ENCODE measurements at regions not wholly inside any gene's neighbourhood (a gene's known extent, or its start where the extent isn't known, plus 50 kb on each side); places are given as distances from the start of the nearest gene placed in this dataset.

DNA sequence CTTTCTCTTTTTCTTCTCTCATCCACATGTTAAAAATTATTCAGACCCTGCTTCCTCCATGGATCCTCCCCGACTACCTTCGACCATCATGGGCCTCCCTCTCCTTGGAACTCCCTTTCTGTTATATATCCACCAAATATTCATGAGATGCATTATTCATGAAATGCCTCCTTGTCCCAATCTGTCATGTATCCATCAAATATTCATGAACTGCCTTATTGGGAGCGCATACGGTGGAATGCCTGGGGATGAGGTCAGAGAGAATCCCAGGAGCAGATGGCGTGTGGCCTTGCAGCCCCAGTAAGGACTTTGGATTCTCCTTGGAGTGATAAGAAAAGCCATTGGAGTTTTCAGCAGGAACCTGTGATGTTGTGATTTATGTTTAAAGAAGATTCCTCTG is 97.0 kb downstream of the NRN1 start:
- no peak overlapping the region for H3K4me3 Mint-ChIP-seq (ENCODE audit: unreplicated experiment)
- DNase-seq (ENCODE audit: extremely low spot score, unreplicated experiment), result no peak
- peaks cover 3% of the 10 kb centered on the region for H3K9me3 Mint-ChIP-seq (ENCODE audit: unreplicated experiment)
- no peak for TF ChIP-seq CTCF (IDR thresholded peaks at IDR 0.05)
- peaks cover 15% of the 10 kb centered on the region for H3K27me3 Mint-ChIP-seq (ENCODE audit: unreplicated experiment)
- H3K36me3 Mint-ChIP-seq (ENCODE audit: unreplicated experiment), result no peaks in the 10 kb centered on the region
- no peak overlapping the region for H3K27ac Mint-ChIP-seq (ENCODE audit: unreplicated experiment)
- peaks cover 1% of the 10 kb centered on the region for H3K4me1 Mint-ChIP-seq (ENCODE audit: unreplicated experiment)

- TF ChIP-seq CTCF (IDR thresholded peaks at IDR 0.05), result no peak
- Mint-ChIP-seq H3K27me3 (ENCODE audit: unreplicated experiment) (peaks cover 2% of the 10 kb centered on the region), H3K36me3 (ENCODE audit: unreplicated experiment) (no peaks in the 10 kb centered on the region), H3K4me3 (ENCODE audit: unreplicated experiment) (no peak overlapping the region), H3K4me1 (ENCODE audit: unreplicated experiment) (peaks cover 1% of the 10 kb centered on the region), H3K9me3 (ENCODE audit: unreplicated experiment) (no peaks in the 10 kb centered on the region), H3K27ac (ENCODE audit: unreplicated experiment) (no peak overlapping the region)
- no peak for DNase-seq (ENCODE audit: extremely low spot score, unreplicated experiment)
Observed at GRCh38 chr6:5906842-5907241, 99.9 kb downstream of the NRN1 start.

GRCh38 chr6:5906340-5906670 is 100.4 kb downstream of the NRN1 start:
- no peak for TF ChIP-seq CTCF (IDR thresholded peaks at IDR 0.05)
- no peak overlapping the region for H3K27ac Mint-ChIP-seq (ENCODE audit: unreplicated experiment)
- no peak overlapping the region for H3K4me3 Mint-ChIP-seq (ENCODE audit: unreplicated experiment)
- H3K9me3 Mint-ChIP-seq (ENCODE audit: unreplicated experiment), result no peaks in the 10 kb centered on the region
- H3K4me1 Mint-ChIP-seq (ENCODE audit: unreplicated experiment), result peaks cover 1% of the 10 kb centered on the region
- H3K36me3 Mint-ChIP-seq (ENCODE audit: unreplicated experiment), result no peaks in the 10 kb centered on the region
- DNase-seq (ENCODE audit: extremely low spot score, unreplicated experiment), result no peak
- H3K27me3 Mint-ChIP-seq (ENCODE audit: unreplicated experiment), result peaks cover 2% of the 10 kb centered on the region

DNA sequence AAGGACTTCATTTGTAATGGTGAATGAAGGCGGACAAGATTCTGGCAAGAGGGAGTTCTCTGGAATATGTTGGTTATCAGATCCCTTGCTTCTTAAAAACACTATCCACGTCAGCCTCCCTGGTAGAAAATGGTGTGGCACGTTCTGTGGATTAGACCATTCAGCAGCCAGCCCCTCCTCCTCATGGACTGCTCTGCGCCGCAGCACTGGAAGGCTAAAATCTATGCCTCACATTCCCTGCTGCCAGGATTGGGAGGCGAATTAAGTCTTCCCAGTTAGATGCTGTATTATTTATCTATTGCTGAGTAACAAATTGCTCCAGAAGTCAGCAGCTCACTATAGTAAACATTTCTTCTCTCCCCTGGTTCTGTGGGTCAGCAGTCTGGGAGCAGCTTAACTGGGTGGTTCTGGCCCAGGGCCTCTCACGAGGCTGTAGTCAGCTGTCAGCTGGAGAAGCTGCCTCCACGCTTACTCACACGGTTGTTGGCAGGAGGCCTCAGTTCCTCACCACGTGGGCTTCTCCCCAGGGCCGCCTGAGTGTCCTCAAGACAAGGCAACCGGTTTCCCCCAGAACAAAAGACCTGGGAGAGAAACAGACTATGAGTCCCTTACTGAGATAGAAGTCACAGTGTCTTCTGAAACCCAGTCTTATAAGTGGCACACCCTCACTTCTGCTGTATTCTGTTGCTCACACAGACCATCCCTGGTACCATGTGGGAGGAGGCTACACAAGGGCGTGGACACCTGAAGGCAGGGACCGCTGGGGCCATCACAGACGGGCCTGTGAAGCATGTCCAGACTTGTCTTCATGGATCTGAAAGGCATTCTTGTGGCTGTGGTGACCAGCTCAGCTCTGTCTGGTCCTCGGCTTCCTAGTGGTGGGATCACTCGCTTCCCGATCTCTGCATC is 101.0 kb downstream of the NRN1 start:
- Mint-ChIP-seq H3K4me3 (ENCODE audit: unreplicated experiment) (no peak overlapping the region), H3K36me3 (ENCODE audit: unreplicated experiment) (no peaks in the 10 kb centered on the region)

More for the DNA sequence above, 101.0 kb downstream of the NRN1 start:
- no peak for TF ChIP-seq CTCF (IDR thresholded peaks at IDR 0.05)
- H3K27me3 Mint-ChIP-seq (ENCODE audit: unreplicated experiment), result peaks cover 2% of the 10 kb centered on the region
- no peaks in the 10 kb centered on the region for H3K9me3 Mint-ChIP-seq (ENCODE audit: unreplicated experiment)
- peak overlapping the region; percentile 2 for H3K27ac Mint-ChIP-seq (ENCODE audit: unreplicated experiment)
- no peak for DNase-seq (ENCODE audit: extremely low spot score, unreplicated experiment)
- peaks cover 1% of the 10 kb centered on the region for H3K4me1 Mint-ChIP-seq (ENCODE audit: unreplicated experiment)
